Activated CD4-positive, alpha-beta T cell treated with anti-CD3 and anti-CD28 coated beads, Interleukin-10, Interleukin-2, amounts not matched to agents 100 ng/mL and 50 ng/mL, durations not matched to agents 16 hours and 8 hours (primary cell): ENCODE measurements at regions not wholly inside any gene's neighbourhood (a gene's known extent, or its start where the extent isn't known, plus 50 kb on each side); places are given as distances from the start of the nearest gene placed in this dataset.
A peak's percentile ranks its signal among the peaks of the same experiment; 100 is the strongest.
"Not testable (repeated sequence)": the region's sequence is repeated elsewhere in the genome, so short reads cannot be mapped to it uniquely, and the experiment has no call there.

ENCODE experiments used
- DNase-seq: peaks from one replicate; pipeline ENCODE4 v3.0.0-alpha.2; 2020

GRCh38 chr7:67856046-67856445, 859.4 kb downstream of the TYW1 start:
- no peak for DNase-seq

- DNase-seq: no peak
These were observed 861.1 kb downstream of the TYW1 start for GRCh38 chr7:67857698-67858097.

DNA sequence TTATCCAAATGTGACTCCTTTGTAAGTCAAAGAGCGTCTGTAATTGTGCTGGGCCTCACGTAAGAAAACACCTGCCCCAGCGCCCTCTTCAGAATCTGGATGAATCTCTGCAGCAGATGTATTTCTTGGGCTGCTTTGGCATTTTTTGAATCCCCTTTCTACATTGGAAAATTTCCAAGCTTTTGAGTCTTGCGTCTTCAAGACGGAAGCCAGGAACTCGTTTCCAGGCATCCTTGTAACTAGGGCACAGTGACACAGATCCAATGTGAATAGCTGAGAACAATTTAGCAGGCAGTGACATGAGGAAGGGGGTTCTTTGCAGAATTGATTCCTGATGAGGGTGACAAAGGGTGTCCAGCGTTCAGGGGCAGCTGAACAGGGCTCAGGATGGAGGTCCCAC, 862.3 kb downstream of the TYW1 start:
- DNase-seq: no peak

DNA sequence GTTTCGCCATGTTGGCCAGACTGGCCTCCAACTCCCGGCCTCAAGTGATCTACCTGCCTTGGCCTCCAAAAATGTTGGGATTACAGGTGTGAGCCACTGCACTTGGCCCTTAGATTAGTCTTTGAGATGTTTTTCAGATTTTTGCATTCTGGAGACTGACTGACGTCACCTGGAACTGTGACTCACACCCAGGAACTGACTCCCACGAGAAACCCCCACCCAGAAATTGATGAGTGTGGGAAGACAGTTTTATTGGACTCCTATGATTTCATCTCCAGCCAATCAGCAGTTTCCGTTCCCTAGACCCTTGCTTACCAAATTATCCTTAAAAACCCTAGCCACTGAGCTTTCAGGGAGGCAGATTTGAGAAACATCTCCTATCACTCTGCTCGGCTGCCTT, 867.3 kb downstream of the TYW1 start:
- DNase-seq: no peak

DNA sequence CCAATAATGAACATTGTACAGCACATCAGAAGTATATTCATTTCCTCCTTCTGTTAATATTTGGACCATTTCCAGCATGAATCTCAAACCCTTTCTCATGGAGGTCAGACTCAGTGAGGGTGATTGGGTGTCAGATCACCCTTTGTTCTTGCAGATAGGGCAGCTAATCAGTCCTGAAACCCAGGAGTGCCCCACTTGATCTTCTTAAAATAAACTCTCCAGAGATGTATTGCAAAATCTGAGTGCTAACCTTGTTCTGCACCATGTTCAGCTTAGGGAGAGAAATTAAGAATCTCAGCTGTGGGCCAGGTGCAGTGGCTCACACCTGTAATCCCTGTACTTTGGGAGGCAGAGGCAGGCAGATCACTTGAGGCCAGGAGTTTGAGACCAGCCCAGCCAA, 869.4 kb downstream of the TYW1 start:
- no peak for DNase-seq

GRCh38 chr7:67866812-67867211, 870.2 kb downstream of the TYW1 start:
- DNase-seq: no peak

DNA sequence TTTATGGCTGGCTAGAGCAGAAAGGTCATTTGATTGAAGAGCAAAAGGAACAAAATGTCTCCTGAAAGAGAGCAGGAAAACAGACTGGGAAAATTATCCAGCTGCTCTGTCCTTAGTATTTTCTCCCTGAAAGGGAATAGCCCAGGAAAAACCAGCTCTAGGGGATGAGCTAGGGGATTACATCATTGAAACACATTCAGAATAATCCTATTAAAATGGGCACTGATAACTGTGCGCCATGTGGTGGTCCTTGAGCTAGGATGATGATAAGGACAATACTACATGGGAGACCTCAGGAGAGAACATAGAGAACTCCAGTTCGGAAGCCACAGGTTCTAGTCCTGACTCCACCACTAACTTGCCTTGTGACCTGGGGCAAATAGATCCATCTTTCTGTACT, 873.8 kb downstream of the TYW1 start:
- DNase-seq: no peak

GRCh38 chr7:67875558-67875957, 878.9 kb downstream of the TYW1 start:
- DNase-seq: no peak

- no peak for DNase-seq
These were observed 882.2 kb downstream of the TYW1 start for GRCh38 chr7:67878808-67879207.

DNA sequence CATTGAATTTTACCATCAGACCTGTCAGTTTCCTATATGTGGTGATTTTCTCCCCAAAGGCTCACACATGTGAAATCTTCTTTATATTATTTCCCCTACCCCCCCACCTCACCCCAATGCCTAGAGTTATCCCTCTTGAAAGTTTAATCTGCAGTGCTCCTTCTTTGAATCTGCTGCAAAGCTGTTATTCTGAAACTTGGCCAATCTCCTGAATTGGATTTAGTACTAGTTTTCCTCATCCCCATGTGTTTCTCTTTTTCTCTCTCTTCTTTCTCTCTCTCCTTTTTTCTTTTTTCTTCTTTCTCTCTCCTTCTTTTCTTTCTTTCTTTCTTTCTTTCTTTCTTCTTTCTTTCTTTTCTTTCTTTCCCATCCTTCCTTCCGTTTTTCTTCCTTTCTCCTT, 886.2 kb downstream of the TYW1 start:
- DNase-seq: no peak

DNA sequence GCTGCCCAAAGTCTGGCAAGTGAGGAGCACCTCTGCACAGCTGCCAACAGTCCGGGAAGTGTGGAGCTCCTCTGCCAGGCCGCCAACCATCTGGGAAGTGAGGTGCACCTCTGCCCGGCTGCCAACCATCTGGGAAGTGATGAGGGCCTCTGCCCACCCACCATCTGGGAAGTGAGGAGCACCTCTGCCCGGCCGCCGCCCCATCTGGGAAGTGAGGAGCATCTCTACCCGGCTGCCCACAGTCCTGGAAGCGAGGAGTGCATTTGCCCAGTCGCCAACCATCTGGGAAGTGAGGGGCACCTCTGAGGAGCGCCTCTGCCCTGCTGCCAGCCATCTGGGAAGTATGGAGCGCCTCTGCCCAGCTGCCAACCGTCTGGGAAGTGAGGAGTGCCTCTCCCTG, 893.7 kb downstream of the TYW1 start:
- no peak for DNase-seq

DNA sequence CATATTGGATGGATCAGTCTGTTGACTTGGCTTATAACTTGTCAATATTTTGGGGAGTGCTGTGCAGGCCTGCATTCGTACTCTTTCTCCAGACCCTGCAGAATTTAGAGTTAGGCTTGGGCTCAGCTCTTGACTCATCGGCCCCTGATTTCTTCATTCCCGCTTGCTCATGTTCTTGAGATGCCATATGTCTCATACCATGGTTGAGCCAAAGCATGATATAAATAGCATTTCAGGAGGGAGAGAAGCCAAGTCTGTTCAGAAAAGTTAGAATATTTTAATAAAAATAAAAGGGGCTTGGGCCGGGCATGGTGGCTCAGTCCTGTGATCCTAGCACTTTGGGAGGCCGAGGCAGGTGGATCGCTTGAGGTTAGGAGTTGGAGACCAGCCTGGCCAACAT, 898.1 kb downstream of the TYW1 start:
- no peak for DNase-seq

- DNase-seq: no peak
These were observed 900.1 kb downstream of the TYW1 start for GRCh38 chr7:67896721-67897120.

DNA sequence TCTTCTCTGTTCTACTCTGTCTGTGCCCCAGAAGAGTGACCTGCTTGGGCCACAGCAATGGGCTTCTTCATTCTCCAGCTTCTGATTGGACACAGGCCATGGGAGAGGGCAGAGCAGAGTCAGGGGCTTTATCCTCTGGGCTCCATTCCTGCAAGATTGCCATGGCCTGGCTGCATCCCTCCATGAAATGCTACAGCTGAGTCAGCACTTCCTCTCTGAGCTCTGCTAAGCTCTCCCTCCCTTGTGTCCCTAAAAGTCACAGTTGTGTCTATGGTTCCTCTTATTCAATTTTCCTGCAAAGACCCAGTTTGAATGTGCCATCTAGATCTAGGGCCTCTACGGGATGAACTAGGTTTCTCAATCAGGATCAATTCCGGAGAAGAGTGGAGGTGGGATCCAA, 903.8 kb downstream of the TYW1 start:
- DNase-seq: no peak

GRCh38 chr7:67901808-67902480, 905.3 kb downstream of the TYW1 start:
- no peak for DNase-seq

GRCh38 chr7:67907792-67908191, 911.2 kb downstream of the TYW1 start:
- DNase-seq: no peak

- no peak for DNase-seq
These were observed 915.8 kb downstream of the TYW1 start for GRCh38 chr7:67912437-67912836.

DNA sequence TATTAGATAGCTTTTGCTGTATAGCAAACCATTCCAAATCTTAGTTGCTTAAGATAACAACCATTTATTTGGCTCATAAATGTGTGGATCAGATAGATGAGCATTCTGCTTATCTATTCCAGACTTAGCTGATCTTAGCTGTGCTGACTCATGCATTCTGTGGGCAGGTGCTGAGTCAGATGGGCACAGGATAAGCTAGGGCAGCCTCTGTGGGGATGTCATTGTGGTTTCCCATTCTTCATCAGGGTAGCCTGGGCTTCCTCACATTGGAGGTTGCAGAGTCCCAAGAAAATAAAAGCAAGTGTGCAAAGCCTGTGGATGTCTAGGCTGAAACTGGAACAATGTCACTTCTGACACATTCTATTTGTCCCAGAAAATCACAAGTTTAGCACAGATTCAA, 917.0 kb downstream of the TYW1 start:
- DNase-seq: peak; percentile 39

- DNase-seq: not testable (repeated sequence)
These were observed 919.5 kb downstream of the TYW1 start for GRCh38 chr7:67916111-67916510.

- no peak for DNase-seq
These were observed 920.2 kb downstream of the TYW1 start for GRCh38 chr7:67916571-67917436.

GRCh38 chr7:67917437-67917755, 920.8 kb downstream of the TYW1 start:
- DNase-seq: no peak

GRCh38 chr7:67918158-67918557, 921.5 kb downstream of the TYW1 start:
- peak; percentile 33 for DNase-seq

DNA sequence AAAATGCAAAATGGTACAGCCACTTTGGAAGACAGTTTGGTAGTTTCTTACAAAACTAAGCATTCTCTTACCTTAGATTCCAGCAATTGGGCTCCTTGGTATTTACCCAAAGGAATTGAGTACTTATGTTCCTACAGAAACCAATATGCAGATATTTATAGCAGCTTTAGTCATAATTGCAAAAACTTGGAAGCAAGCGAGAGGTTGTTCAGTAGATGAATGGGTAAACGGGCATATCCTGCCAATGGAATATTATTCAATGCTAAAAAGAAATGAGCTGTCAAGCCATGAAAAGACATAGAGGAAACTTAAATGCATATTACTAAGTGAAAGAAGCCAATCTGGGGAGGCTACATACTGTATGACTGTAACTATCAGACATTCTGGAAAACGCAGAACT, 926.7 kb downstream of the TYW1 start:
- DNase-seq: no peak

DNA sequence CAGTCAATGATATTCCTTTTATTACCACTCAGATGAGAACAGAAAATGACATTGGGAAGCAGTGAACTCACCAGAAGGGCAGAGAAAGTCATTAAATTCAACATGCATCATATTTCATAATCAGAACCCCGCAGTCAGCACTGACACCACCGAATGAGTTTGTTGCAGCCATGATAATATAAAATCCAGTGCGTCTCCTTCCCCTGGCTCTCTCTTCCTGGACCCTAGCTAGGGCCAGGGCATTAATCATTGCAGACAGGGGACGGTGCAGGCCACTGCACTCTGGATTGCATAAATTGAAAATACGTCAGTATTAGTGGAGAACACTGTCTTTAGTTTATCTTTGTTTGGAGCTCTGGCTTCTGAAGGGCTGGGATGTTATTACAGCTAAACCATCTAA, 931.5 kb downstream of the TYW1 start:
- no peak for DNase-seq

- not testable (repeated sequence) for DNase-seq
These were observed 939.8 kb downstream of the TYW1 start for GRCh38 chr7:67936447-67936846.
